GM23338 (cell line): ENCODE measurements at regions not wholly inside any gene's neighbourhood (a gene's known extent, or its start where the extent isn't known, plus 50 kb on each side); places are given as distances from the start of the nearest gene placed in this dataset.

Source experiments
- ATAC-seq: fragments of 200-7000 bp; cut with Tn5 transposase; 3 replicates; pipeline ENCODE4 v1.9.1; 2020
- DNase-seq: peaks from one replicate; pipeline ENCODE4 v3.0.0-alpha.2; 2015; ENCODE audit warnings: low spot score
- H2AFZ ChIP-seq: fragments of 200-600 bp; sonication (generic); 2 replicates; pipeline ENCODE4 v1.8.0; 2016; ENCODE audit warnings: antibody characterized with exemption, mild to moderate bottlenecking, moderate library complexity
- H3F3A ChIP-seq: fragments of 200-600 bp; sonication (generic); replicated peaks from 2 replicates; pipeline ENCODE4 v1.8.0; 2017; ENCODE audit warnings: antibody characterized with exemption, mixed run types, low read depth
- H3K27ac ChIP-seq: fragments of 200-600 bp; sonication (generic); 2 replicates; pipeline ENCODE4 v1.6.1; 2016; ENCODE audit warnings: low read depth
- H3K27me3 ChIP-seq: fragments of 200-600 bp; sonication (generic); 2 replicates; pipeline ENCODE4 v1.8.0; 2016; ENCODE audit warnings: mild to moderate bottlenecking, mixed run types, moderate library complexity; ENCODE audit not compliant: insufficient read depth
- H3K36me3 ChIP-seq: fragments of 200-600 bp; sonication (generic); 2 replicates; pipeline ENCODE4 v1.8.0; 2016; ENCODE audit warnings: mild to moderate bottlenecking; ENCODE audit not compliant: insufficient read depth
- H3K4me1 ChIP-seq: fragments of 200-600 bp; sonication (generic); 2 replicates; pipeline ENCODE4 v1.8.0; 2016; ENCODE audit warnings: mild to moderate bottlenecking, moderate library complexity; ENCODE audit not compliant: insufficient read depth
- H3K4me2 ChIP-seq: fragments of 200-600 bp; sonication (generic); 2 replicates; pipeline ENCODE4 v1.7.1; 2017; ENCODE audit warnings: mixed run types
- H3K4me3 ChIP-seq: fragments of 200-600 bp; sonication (generic); 2 replicates; pipeline ENCODE4 v1.6.1; 2016; ENCODE audit warnings: mixed run types
- H3K79me2 ChIP-seq: fragments of 200-600 bp; sonication (generic); replicated peaks from 2 replicates; pipeline ENCODE4 v1.8.0; 2017; ENCODE audit warnings: mild to moderate bottlenecking; ENCODE audit not compliant: insufficient read depth
- H3K9me2 ChIP-seq: fragments of 200-600 bp; sonication (generic); 2 replicates; pipeline ENCODE4 v1.8.0; 2017; ENCODE audit not compliant: insufficient read depth
- H4K20me1 ChIP-seq: fragments of 200-600 bp; sonication (generic); replicated peaks from 2 replicates; pipeline ENCODE4 v1.8.0; 2017; ENCODE audit warnings: mild to moderate bottlenecking; ENCODE audit not compliant: insufficient read depth
- H3K27ac Mint-ChIP-seq: 2 replicates; pipeline ENCODE4 v1.8.0; 2020; ENCODE audit warnings: inconsistent platforms, mild to moderate bottlenecking, moderate library complexity, mixed read lengths
- H3K27me3 Mint-ChIP-seq: 3 replicates; pipeline ENCODE4 v1.8.0; 2022; ENCODE audit warnings: low read depth, mild to moderate bottlenecking, moderate library complexity, mixed read lengths, inconsistent platforms; ENCODE audit not compliant: insufficient read depth, poor library complexity
- H3K36me3 Mint-ChIP-seq: 3 replicates; pipeline ENCODE4 v1.8.0; 2021; ENCODE audit warnings: low read depth, mild to moderate bottlenecking, inconsistent platforms, moderate library complexity, mixed read lengths
- H3K4me1 Mint-ChIP-seq: 3 replicates; pipeline ENCODE4 v1.8.0; 2020; ENCODE audit warnings: mild to moderate bottlenecking, inconsistent platforms, mixed read lengths
- H3K4me3 Mint-ChIP-seq: 3 replicates; pipeline ENCODE4 v1.8.0; 2021; ENCODE audit warnings: moderate library complexity, mild to moderate bottlenecking, inconsistent platforms, mixed read lengths
- H3K9me3 Mint-ChIP-seq: 3 replicates; pipeline ENCODE4 v1.8.0; 2020; ENCODE audit warnings: moderate library complexity, mild to moderate bottlenecking, inconsistent platforms, mixed read lengths
- CREB1 ChIP-seq: fragments of 250-450 bp; sonication (Bioruptor Pico); IDR thresholded peaks from 2 replicates; pipeline ENCODE4 v1.5.0; 2020; ENCODE audit warnings: low read depth, mild to moderate bottlenecking, moderate library complexity
- CTCF ChIP-seq, 2 experiments: fragments of 200-600 bp in 1 of 2; sonication (generic) in 1 of 2; conservative IDR thresholded peaks; 2 replicates each; pipeline versions ENCODE4 v1.5.1 to v1.6.1; 2016 to 2017; ENCODE audit warnings: antibody characterized with exemption in 2 of 2, low read depth in 2 of 2, mild to moderate bottlenecking in 2 of 2, moderate library complexity in 1 of 2
- ETS1 ChIP-seq: IDR thresholded peaks from 2 replicates; pipeline ENCODE4 v1.6.1; 2016; ENCODE audit warnings: antibody characterized with exemption
- EZH2 ChIP-seq: fragments of 200-600 bp; sonication (generic); IDR thresholded peaks from one replicate; pipeline ENCODE4 v1.8.0; 2017; ENCODE audit warnings: antibody characterized with exemption, mild to moderate bottlenecking, low read depth; ENCODE audit not compliant: unreplicated experiment
- EZH2phosphoT487 ChIP-seq: fragments of 200-600 bp; sonication (generic); IDR thresholded peaks from one replicate; pipeline ENCODE4 v1.8.1; 2018; ENCODE audit warnings: antibody characterized with exemption; ENCODE audit not compliant: unreplicated experiment
- JUNB ChIP-seq: IDR thresholded peaks from one replicate; pipeline ENCODE4 v1.6.1; 2016; ENCODE audit warnings: antibody characterized with exemption; ENCODE audit not compliant: unreplicated experiment
- NANOG ChIP-seq: IDR thresholded peaks from 2 replicates; pipeline ENCODE4 v1.6.1; 2016; ENCODE audit warnings: antibody characterized with exemption, borderline replicate concordance
- REST ChIP-seq: IDR thresholded peaks from one replicate; pipeline ENCODE4 v1.6.1; 2018; ENCODE audit warnings: antibody characterized with exemption; ENCODE audit not compliant: unreplicated experiment
- STAT1 ChIP-seq: IDR thresholded peaks from one replicate; pipeline ENCODE4 v1.6.1; 2016; ENCODE audit warnings: antibody characterized with exemption; ENCODE audit not compliant: unreplicated experiment
- ZNF114 ChIP-seq: fragments of 250-450 bp; sonication (Bioruptor Pico); IDR thresholded peaks from 2 replicates; pipeline ENCODE4 v1.5.0; 2020; ENCODE audit warnings: mild to moderate bottlenecking, moderate library complexity
- ZNF331 ChIP-seq: fragments of 250-450 bp; sonication (Bioruptor Pico); IDR thresholded peaks from 2 replicates; pipeline ENCODE4 v1.5.0; 2020; ENCODE audit warnings: low read depth, mild to moderate bottlenecking, moderate library complexity

GRCh38 chrX:39802908-39803307 lies 294.9 kb downstream of the BCOR start (continued):
- TF ChIP-seq ETS1 (no peak), JUNB (no peak), ZNF114 (CRISPR knock-in tag) (no peak), EZH2 (no peak), EZH2phosphoT487 (no peak), CREB1 (CRISPR knock-in tag) (no peak), STAT1 (no peak), ZNF331 (CRISPR knock-in tag) (no peak), CTCF (conservative IDR thresholded peaks at IDR 0.05; ENCODE audit: low read depth in 2 of 2) (no peak)

GRCh38 chrX:39805022-39805421 lies 292.7 kb downstream of the BCOR start:
- no peaks in the 10 kb centered on the region for H4K20me1 ChIP-seq
- Mint-ChIP-seq H3K4me3 (no peak overlapping the region), H3K27ac (no peak overlapping the region), H3K27me3 (peaks cover 5% of the 10 kb centered on the region), H3K9me3 (no peaks in the 10 kb centered on the region), H3K4me1 (peaks cover 26% of the 10 kb centered on the region), H3K36me3 (no peaks in the 10 kb centered on the region)
- H2AFZ ChIP-seq: no peak overlapping the region
- no peak overlapping the region for H3K4me3 ChIP-seq
- H3F3A ChIP-seq: no peaks in the 10 kb centered on the region
- ATAC-seq (no peak), DNase-seq (no peak)
- H3K79me2 ChIP-seq: no peaks in the 10 kb centered on the region
- no peak overlapping the region for H3K4me2 ChIP-seq
- H3K36me3 ChIP-seq: no peaks in the 10 kb centered on the region
- H3K9me2 ChIP-seq: no peaks in the 10 kb centered on the region
- no peaks in the 10 kb centered on the region for H3K27me3 ChIP-seq
- 0 out of 2 replicates have a peak, but pooled peaks cover 6% of the 10 kb centered on the region for H3K4me1 ChIP-seq
- no peak overlapping the region for H3K27ac ChIP-seq
- TF ChIP-seq CREB1 (CRISPR knock-in tag) (no peak), EZH2phosphoT487 (no peak), NANOG (no peak), REST (no peak), ZNF114 (CRISPR knock-in tag) (no peak), ZNF331 (CRISPR knock-in tag) (no peak), ETS1 (no peak), EZH2 (no peak), JUNB (no peak), CTCF (conservative IDR thresholded peaks at IDR 0.05; ENCODE audit: low read depth in 2 of 2) (no peak)
